ENCODE measurements at regions not wholly inside any gene's neighbourhood (a gene's known extent, or its start where the extent isn't known, plus 50 kb on each side); places are given as distances from the start of the nearest gene placed in this dataset.

- no peak for DNase-seq (ENCODE audit: low read depth, low spot score)
- POLR2A ChIA-PET = no interaction called here
- H3K9me3 ChIP-seq (ENCODE audit: control insufficient read depth, insufficient read depth, low read length) = no peaks in the 10 kb centered on the region
- CTCF ChIA-PET = no interaction called here
- H3K27ac ChIP-seq (ENCODE audit: low read depth, low read length) = no peak overlapping the region
- no peak overlapping the region for H3K4me3 ChIP-seq (ENCODE audit: low read depth, low read length)
- peaks cover 10% of the 10 kb centered on the region for H3K27me3 ChIP-seq (ENCODE audit: control insufficient read depth, insufficient read depth, low read length)
- no peak for TF ChIP-seq CTCF (IDR thresholded peaks at IDR 0.05; ENCODE audit: low read depth, low read length)
Observed at GRCh38 chr1:243970077-243970476, 81.0 kb upstream of the ZBTB18 start.

- CTCF ChIA-PET = interaction anchor here (1.4 kb wide), 1 partner anchor 305 kb away, joined by 4 read pairs; no protein-coding TSS in a partner anchor
Observed at GRCh38 chr1:243968413-243968812, 82.7 kb upstream of the ZBTB18 start.

GRCh38 chr1:243964915-243965314, 86.2 kb upstream of the ZBTB18 start:
- ChIA-PET POLR2A (interaction anchor here (0.5 to 0.7 kb wide), 2 partner anchors 40 to 394 kb away, joined by 3 to 5 read pairs; no protein-coding TSS in a partner anchor), CTCF (no interaction called here)
- DNase-seq (ENCODE audit: low read depth, low spot score) = no peak
- Histone ChIP-seq H3K27ac (ENCODE audit: low read depth, low read length) (no peak overlapping the region), H3K9me3 (ENCODE audit: control insufficient read depth, insufficient read depth, low read length) (no peaks in the 10 kb centered on the region), H3K4me3 (ENCODE audit: low read depth, low read length) (no peak overlapping the region), H3K27me3 (ENCODE audit: control insufficient read depth, insufficient read depth, low read length) (no peaks in the 10 kb centered on the region)
- no peak for TF ChIP-seq CTCF (IDR thresholded peaks at IDR 0.05; ENCODE audit: low read depth, low read length)

More at GRCh38 chr1:243968413-243968812, 82.7 kb upstream of the ZBTB18 start:
- Histone ChIP-seq H3K27ac (ENCODE audit: low read depth, low read length) (no peak overlapping the region), H3K27me3 (ENCODE audit: control insufficient read depth, insufficient read depth, low read length) (peaks cover 2% of the 10 kb centered on the region), H3K9me3 (ENCODE audit: control insufficient read depth, insufficient read depth, low read length) (no peaks in the 10 kb centered on the region), H3K4me3 (ENCODE audit: low read depth, low read length) (no peak overlapping the region)
- no peak for TF ChIP-seq CTCF (IDR thresholded peaks at IDR 0.05; ENCODE audit: low read depth, low read length)
- no peak for DNase-seq (ENCODE audit: low read depth, low spot score)
- POLR2A ChIA-PET = no interaction called here

- POLR2A ChIA-PET = no interaction called here
- CTCF ChIA-PET = no interaction called here
- TF ChIP-seq CTCF (IDR thresholded peaks at IDR 0.05; ENCODE audit: low read depth, low read length) = no peak
- Histone ChIP-seq H3K4me3 (ENCODE audit: low read depth, low read length) (no peak overlapping the region), H3K9me3 (ENCODE audit: control insufficient read depth, insufficient read depth, low read length) (no peaks in the 10 kb centered on the region), H3K27ac (ENCODE audit: low read depth, low read length) (no peak overlapping the region), H3K27me3 (ENCODE audit: control insufficient read depth, insufficient read depth, low read length) (no peaks in the 10 kb centered on the region)
- DNase-seq (ENCODE audit: low read depth, low spot score) = no peak
Observed at GRCh38 chr1:243963571-243963970, 87.5 kb upstream of the ZBTB18 start.

- TF ChIP-seq CTCF (IDR thresholded peaks at IDR 0.05; ENCODE audit: low read depth, low read length) = no peak
- ChIA-PET CTCF (interaction anchor here (0.6 to 0.8 kb wide), 2 partner anchors 284 to 320 kb away, joined by 3 read pairs; no protein-coding TSS in a partner anchor), POLR2A (no interaction called here)
- no peak overlapping the region for H3K27ac ChIP-seq (ENCODE audit: low read depth, low read length)
- H3K9me3 ChIP-seq (ENCODE audit: control insufficient read depth, insufficient read depth, low read length) = no peaks in the 10 kb centered on the region
- DNase-seq (ENCODE audit: low read depth, low spot score) = no peak
- no peaks in the 10 kb centered on the region for H3K27me3 ChIP-seq (ENCODE audit: control insufficient read depth, insufficient read depth, low read length)
- H3K4me3 ChIP-seq (ENCODE audit: low read depth, low read length) = no peak overlapping the region
Observed at GRCh38 chr1:243962541-243962940, 88.5 kb upstream of the ZBTB18 start.

Data from AG04450 (cell line).